AG09309 (cell line): ENCODE measurements at regions not wholly inside any gene's neighbourhood (a gene's known extent, or its start where the extent isn't known, plus 50 kb on each side); places are given as distances from the start of the nearest gene placed in this dataset.

Source experiments
- DNase-seq: peaks from one replicate; pipeline ENCODE4 v3.0.0-alpha.2; 2010; ENCODE audit warnings: low read depth
- H3K4me3 ChIP-seq: 2 replicates; pipeline ENCODE4 v1.5.1; 2011; ENCODE audit warnings: mild to moderate bottlenecking, low read depth, low read length, moderate library complexity; ENCODE audit not compliant: control insufficient read depth
- CTCF ChIP-seq: IDR thresholded peaks from 2 replicates; pipeline ENCODE4 v1.5.1; 2011; ENCODE audit warnings: mild to moderate bottlenecking, low read depth, low read length, inconsistent platforms; ENCODE audit not compliant: insufficient read depth, control insufficient read depth; ENCODE audit errors: missing control alignments

- no peak for DNase-seq
- H3K4me3 ChIP-seq: no peak overlapping the region
- TF ChIP-seq CTCF: no peak
These were observed 561.8 kb upstream of the PRMT6 start for GRCh38 chr1:106494646-106495045.

- DNase-seq: no peak
- no peak overlapping the region for H3K4me3 ChIP-seq
- TF ChIP-seq CTCF: no peak
These were observed 558.2 kb upstream of the PRMT6 start for GRCh38 chr1:106498238-106498637.

- no peak for DNase-seq
- no peak overlapping the region for H3K4me3 ChIP-seq
- TF ChIP-seq CTCF: no peak
These were observed 553.8 kb upstream of the PRMT6 start for GRCh38 chr1:106502659-106503058.

- DNase-seq: no peak
- TF ChIP-seq CTCF: no peak
- H3K4me3 ChIP-seq: no peak overlapping the region
These were observed 541.1 kb upstream of the PRMT6 start for GRCh38 chr1:106515375-106515774.

GRCh38 chr1:106517224-106517623 lies 539.2 kb upstream of the PRMT6 start:
- DNase-seq: no peak
- no peak for TF ChIP-seq CTCF
- no peak overlapping the region for H3K4me3 ChIP-seq

- no peak overlapping the region for H3K4me3 ChIP-seq
- DNase-seq: no peak
- TF ChIP-seq CTCF: no peak
These were observed 533.0 kb upstream of the PRMT6 start for GRCh38 chr1:106523497-106523896.

GRCh38 chr1:106524631-106525030 lies 531.8 kb upstream of the PRMT6 start:
- no peak for DNase-seq
- H3K4me3 ChIP-seq: no peak overlapping the region
- no peak for TF ChIP-seq CTCF
